ENCODE measurements at regions not wholly inside any gene's neighbourhood (a gene's known extent, or its start where the extent isn't known, plus 50 kb on each side); places are given as distances from the start of the nearest gene placed in this dataset.
A peak's percentile ranks its signal among the peaks of the same experiment; 100 is the strongest.

DNA sequence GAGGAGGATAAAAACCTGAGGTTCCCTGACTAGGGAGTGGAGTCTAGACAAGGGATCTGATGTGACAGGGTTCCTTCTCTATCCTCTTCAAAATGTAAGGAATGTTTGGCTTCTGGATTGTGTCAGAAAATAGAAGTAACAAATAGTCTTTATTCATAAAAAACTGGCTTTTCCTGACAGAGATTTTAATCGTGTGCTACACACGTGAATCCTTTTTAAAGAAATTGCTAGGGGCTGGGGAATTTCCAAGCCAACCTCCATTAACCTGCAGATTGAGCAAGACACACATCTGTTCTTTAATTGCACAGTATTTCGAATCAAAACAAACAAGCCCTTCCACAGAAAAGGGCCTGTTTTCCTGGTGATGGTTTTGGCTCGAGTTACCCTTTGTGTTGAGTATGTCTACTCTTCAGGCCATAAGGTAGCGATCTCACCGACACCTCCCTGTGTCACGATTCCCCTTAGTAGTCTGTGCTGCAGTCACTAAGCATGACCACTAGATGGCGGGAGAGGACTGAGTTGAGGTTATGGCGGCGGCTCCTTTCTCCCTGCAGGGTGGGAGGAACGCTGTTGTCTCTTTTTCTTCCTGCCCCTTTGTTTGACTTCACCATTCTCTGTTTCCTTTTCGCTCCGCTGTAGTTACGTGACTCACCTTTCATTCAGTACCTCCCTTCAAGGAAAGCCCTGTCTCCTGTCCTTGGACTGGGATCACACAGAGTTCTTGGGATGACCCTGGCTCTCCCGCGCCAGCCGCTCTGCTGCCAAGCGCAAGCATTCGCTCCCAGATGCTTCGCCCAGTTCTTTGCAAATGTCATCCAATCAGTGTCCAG lies 137.1 kb upstream of the SLC24A2 start:
- no CpG with 5 or more reads among the region's 20 CpGs for WGBS (ENCODE audit: extremely low coverage, insufficient coverage, low lambda C conversion rate)
- Histone ChIP-seq H3K9ac (ENCODE audit: low read length) (peak overlapping the region; percentile 18), H3K4ac (ENCODE audit: low read depth, low read length) (no peak overlapping the region), H3K27me3 (ENCODE audit: insufficient read depth, low read length, poor library complexity) (no peaks in the 10 kb centered on the region), H2BK15ac (replicated peaks; ENCODE audit: low read depth) (no peak overlapping the region), H3K18ac (ENCODE audit: low read length) (no peak overlapping the region), H4K5ac (ENCODE audit: low read length) (no peak overlapping the region), H3K79me1 (ENCODE audit: low read length) (no peaks in the 10 kb centered on the region), H2AK5ac (ENCODE audit: low read length) (no peak overlapping the region), H4K8ac (ENCODE audit: low read depth, low read length) (no peak overlapping the region), H3K4me2 (ENCODE audit: low read length) (peak overlapping the region; percentile 35), H2BK5ac (ENCODE audit: low read length) (no peak overlapping the region), H3K36me3 (ENCODE audit: control insufficient read depth, insufficient read depth, low read length) (no peaks in the 10 kb centered on the region), H3K56ac (ENCODE audit: low read length) (peak overlapping the region; percentile 68), H3K4me3 (ENCODE audit: low read length) (no peak overlapping the region), H3K27ac (ENCODE audit: low read depth, low read length) (no peak overlapping the region), H3K4me1 (ENCODE audit: control insufficient read depth, low read depth, low read length) (no peaks in the 10 kb centered on the region), H3K23ac (ENCODE audit: low read length) (no peak overlapping the region), H3K79me2 (ENCODE audit: control insufficient read depth, insufficient read depth, low read length) (no peaks in the 10 kb centered on the region), H2BK120ac (ENCODE audit: low read depth, low read length) (no peak overlapping the region)
- peak; percentile 91 for DNase-seq

DNA sequence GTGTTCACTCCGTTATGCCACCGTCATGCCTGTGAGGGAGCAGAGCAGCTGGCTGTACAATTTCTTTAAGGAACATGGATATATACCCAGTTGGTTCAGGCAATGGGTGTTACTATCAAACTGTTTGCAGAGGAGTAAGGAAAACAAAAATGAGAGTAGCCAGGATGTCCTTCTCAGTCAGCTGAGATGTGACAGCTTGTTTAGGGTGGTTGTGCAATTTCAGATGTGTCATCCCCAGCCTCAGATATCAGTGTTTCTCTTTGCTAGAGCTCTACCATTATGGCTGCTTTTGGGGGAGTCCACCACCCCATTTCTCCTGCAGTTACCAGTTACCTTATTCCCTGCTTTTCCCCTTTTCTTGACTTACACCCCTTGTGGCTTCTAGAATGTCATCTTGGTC lies 135.2 kb upstream of the SLC24A2 start:
- H4K8ac ChIP-seq (ENCODE audit: low read depth, low read length), result no peak overlapping the region
- H4K5ac ChIP-seq (ENCODE audit: low read length), result no peak overlapping the region
- no peak overlapping the region for H2AK5ac ChIP-seq (ENCODE audit: low read length)
- no peak overlapping the region for H2BK15ac ChIP-seq (replicated peaks; ENCODE audit: low read depth)
- H3K4me3 ChIP-seq (ENCODE audit: low read length), result no peak overlapping the region
- no peak overlapping the region for H3K23ac ChIP-seq (ENCODE audit: low read length)
- H3K79me1 ChIP-seq (ENCODE audit: low read length), result no peaks in the 10 kb centered on the region
- H3K9ac ChIP-seq (ENCODE audit: low read length), result no peak overlapping the region
- H3K27ac ChIP-seq (ENCODE audit: low read depth, low read length), result no peak overlapping the region
- H3K27me3 ChIP-seq (ENCODE audit: insufficient read depth, low read length, poor library complexity), result no peaks in the 10 kb centered on the region
- no peaks in the 10 kb centered on the region for H3K36me3 ChIP-seq (ENCODE audit: control insufficient read depth, insufficient read depth, low read length)
- H3K4me1 ChIP-seq (ENCODE audit: control insufficient read depth, low read depth, low read length), result no peaks in the 10 kb centered on the region
- no peaks in the 10 kb centered on the region for H3K79me2 ChIP-seq (ENCODE audit: control insufficient read depth, insufficient read depth, low read length)
- DNase-seq, result no peak
- no peak overlapping the region for H2BK5ac ChIP-seq (ENCODE audit: low read length)
- H3K56ac ChIP-seq (ENCODE audit: low read length), result no peak overlapping the region
- no peak overlapping the region for H3K18ac ChIP-seq (ENCODE audit: low read length)
- no peak overlapping the region for H2BK120ac ChIP-seq (ENCODE audit: low read depth, low read length)
- no peak overlapping the region for H3K4ac ChIP-seq (ENCODE audit: low read depth, low read length)
- H3K4me2 ChIP-seq (ENCODE audit: low read length), result no peak overlapping the region
- WGBS (ENCODE audit: extremely low coverage, insufficient coverage, low lambda C conversion rate), result no CpG with 5 or more reads among the region's 2 CpGs

DNA sequence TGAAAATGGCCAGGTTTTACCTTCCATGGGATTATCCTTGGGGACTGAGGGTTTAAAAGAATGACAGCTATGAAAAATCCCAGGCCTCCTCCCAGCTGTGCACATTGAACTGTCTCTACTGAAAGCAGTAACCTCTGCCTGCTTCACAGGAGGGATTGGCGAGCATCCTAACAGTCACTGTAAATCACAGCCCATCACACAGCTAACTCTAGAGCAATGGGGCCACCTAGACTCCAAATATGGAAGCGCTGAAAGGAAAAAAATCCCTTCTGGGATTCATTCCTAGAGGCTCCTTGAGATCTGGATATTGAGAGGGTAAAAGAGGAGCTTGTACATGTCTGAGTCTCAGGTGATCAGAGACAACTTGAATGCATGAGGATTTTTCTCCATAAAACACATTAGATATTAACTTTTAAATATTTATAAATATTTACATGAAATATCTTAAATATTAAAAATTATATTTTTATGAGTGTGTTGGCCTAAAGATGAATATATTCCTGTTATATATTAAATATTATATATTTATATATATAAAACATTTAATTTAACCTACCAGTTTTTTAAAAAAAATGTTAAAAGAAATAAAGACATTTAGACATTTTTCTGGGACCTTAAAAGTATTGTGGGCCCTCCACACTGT lies 133.8 kb upstream of the SLC24A2 start:
- H2BK15ac ChIP-seq (replicated peaks; ENCODE audit: low read depth), result no peak overlapping the region
- no peak overlapping the region for H3K18ac ChIP-seq (ENCODE audit: low read length)
- H2BK5ac ChIP-seq (ENCODE audit: low read length), result no peak overlapping the region
- H3K56ac ChIP-seq (ENCODE audit: low read length), result no peak overlapping the region
- no peaks in the 10 kb centered on the region for H3K27me3 ChIP-seq (ENCODE audit: insufficient read depth, low read length, poor library complexity)
- H3K27ac ChIP-seq (ENCODE audit: low read depth, low read length), result no peak overlapping the region
- H4K5ac ChIP-seq (ENCODE audit: low read length), result no peak overlapping the region
- H3K36me3 ChIP-seq (ENCODE audit: control insufficient read depth, insufficient read depth, low read length), result no peaks in the 10 kb centered on the region
- H3K23ac ChIP-seq (ENCODE audit: low read length), result no peak overlapping the region
- H3K4me2 ChIP-seq (ENCODE audit: low read length), result no peak overlapping the region
- H3K4ac ChIP-seq (ENCODE audit: low read depth, low read length), result no peak overlapping the region
- no peak overlapping the region for H2AK5ac ChIP-seq (ENCODE audit: low read length)
- H2BK120ac ChIP-seq (ENCODE audit: low read depth, low read length), result no peak overlapping the region
- peak; percentile 81 for DNase-seq
- no peak overlapping the region for H3K4me3 ChIP-seq (ENCODE audit: low read length)
- no peaks in the 10 kb centered on the region for H3K4me1 ChIP-seq (ENCODE audit: control insufficient read depth, low read depth, low read length)
- no peak overlapping the region for H4K8ac ChIP-seq (ENCODE audit: low read depth, low read length)
- H3K79me2 ChIP-seq (ENCODE audit: control insufficient read depth, insufficient read depth, low read length), result no peaks in the 10 kb centered on the region
- H3K79me1 ChIP-seq (ENCODE audit: low read length), result no peaks in the 10 kb centered on the region
- WGBS (ENCODE audit: extremely low coverage, insufficient coverage, low lambda C conversion rate), result no CpG with 5 or more reads among the region's 2 CpGs
- H3K9ac ChIP-seq (ENCODE audit: low read length), result no peak overlapping the region

DNA sequence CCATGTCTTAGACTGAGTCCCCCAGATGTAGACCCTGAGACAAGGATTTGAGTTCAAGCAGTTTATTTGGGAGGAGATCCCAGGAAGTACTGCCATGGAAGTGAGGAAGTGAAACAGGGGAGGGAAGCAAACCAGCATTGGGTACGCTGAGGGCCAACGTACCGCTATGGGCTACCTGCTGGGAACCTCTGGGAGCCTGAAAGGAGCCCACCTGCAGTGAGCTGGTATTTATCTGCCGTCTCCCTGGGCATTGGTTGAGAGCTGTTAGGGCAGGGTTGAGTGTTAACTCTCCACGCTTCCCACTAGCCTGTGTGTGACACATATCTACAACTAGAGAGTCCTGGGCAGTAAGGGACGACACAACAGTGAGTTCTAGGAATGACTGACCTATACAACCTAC lies 131.6 kb upstream of the SLC24A2 start:
- H3K23ac ChIP-seq (ENCODE audit: low read length), result no peak overlapping the region
- H2BK120ac ChIP-seq (ENCODE audit: low read depth, low read length), result no peak overlapping the region
- H3K4me3 ChIP-seq (ENCODE audit: low read length), result no peak overlapping the region
- no peak overlapping the region for H2BK5ac ChIP-seq (ENCODE audit: low read length)
- H2BK15ac ChIP-seq (replicated peaks; ENCODE audit: low read depth), result no peak overlapping the region
- no peak overlapping the region for H2AK5ac ChIP-seq (ENCODE audit: low read length)
- no peak overlapping the region for H3K18ac ChIP-seq (ENCODE audit: low read length)
- H3K27ac ChIP-seq (ENCODE audit: low read depth, low read length), result no peak overlapping the region
- no peaks in the 10 kb centered on the region for H3K36me3 ChIP-seq (ENCODE audit: control insufficient read depth, insufficient read depth, low read length)
- no peak overlapping the region for H4K5ac ChIP-seq (ENCODE audit: low read length)
- no peak overlapping the region for H3K4ac ChIP-seq (ENCODE audit: low read depth, low read length)
- H3K27me3 ChIP-seq (ENCODE audit: insufficient read depth, low read length, poor library complexity), result no peaks in the 10 kb centered on the region
- WGBS (ENCODE audit: extremely low coverage, insufficient coverage, low lambda C conversion rate), result no CpG with 5 or more reads among the region's 6 CpGs
- no peak overlapping the region for H3K9ac ChIP-seq (ENCODE audit: low read length)
- H3K4me2 ChIP-seq (ENCODE audit: low read length), result no peak overlapping the region
- no peak overlapping the region for H3K56ac ChIP-seq (ENCODE audit: low read length)
- H3K79me2 ChIP-seq (ENCODE audit: control insufficient read depth, insufficient read depth, low read length), result no peaks in the 10 kb centered on the region
- DNase-seq, result no peak
- no peak overlapping the region for H4K8ac ChIP-seq (ENCODE audit: low read depth, low read length)
- no peaks in the 10 kb centered on the region for H3K4me1 ChIP-seq (ENCODE audit: control insufficient read depth, low read depth, low read length)
- H3K79me1 ChIP-seq (ENCODE audit: low read length), result no peaks in the 10 kb centered on the region

DNA sequence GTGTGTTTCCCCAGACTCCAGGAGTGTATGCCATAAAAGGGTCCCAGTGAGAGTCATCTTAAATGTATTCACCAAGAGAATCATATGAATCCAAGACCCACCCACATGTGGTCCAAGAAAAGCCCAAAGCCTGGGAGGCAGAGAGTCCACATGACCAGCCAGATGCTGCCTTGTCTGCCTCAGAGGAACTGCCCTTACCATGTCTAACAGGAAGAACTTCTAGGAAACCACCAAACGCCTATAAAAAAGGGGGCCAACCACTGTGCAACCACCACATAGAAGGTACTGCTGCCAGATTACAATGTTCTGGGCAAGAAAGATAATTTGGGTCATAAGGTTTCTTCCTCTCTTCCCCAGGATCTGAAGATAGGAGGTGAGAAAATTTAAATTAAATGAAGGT lies 129.8 kb upstream of the SLC24A2 start:
- WGBS (ENCODE audit: extremely low coverage, insufficient coverage, low lambda C conversion rate), result no CpG with 5 or more reads among the region's 1 CpG
- H3K9ac ChIP-seq (ENCODE audit: low read length), result no peak overlapping the region
- no peak overlapping the region for H2AK5ac ChIP-seq (ENCODE audit: low read length)
- no peak overlapping the region for H4K8ac ChIP-seq (ENCODE audit: low read depth, low read length)
- H2BK5ac ChIP-seq (ENCODE audit: low read length), result no peak overlapping the region
- H3K23ac ChIP-seq (ENCODE audit: low read length), result no peak overlapping the region
- no peaks in the 10 kb centered on the region for H3K4me1 ChIP-seq (ENCODE audit: control insufficient read depth, low read depth, low read length)
- H2BK120ac ChIP-seq (ENCODE audit: low read depth, low read length), result no peak overlapping the region
- no peaks in the 10 kb centered on the region for H3K27me3 ChIP-seq (ENCODE audit: insufficient read depth, low read length, poor library complexity)
- H3K4me3 ChIP-seq (ENCODE audit: low read length), result no peak overlapping the region
- H3K4me2 ChIP-seq (ENCODE audit: low read length), result no peak overlapping the region
- H3K56ac ChIP-seq (ENCODE audit: low read length), result no peak overlapping the region
- no peak overlapping the region for H3K4ac ChIP-seq (ENCODE audit: low read depth, low read length)
- H2BK15ac ChIP-seq (replicated peaks; ENCODE audit: low read depth), result no peak overlapping the region
- H3K36me3 ChIP-seq (ENCODE audit: control insufficient read depth, insufficient read depth, low read length), result no peaks in the 10 kb centered on the region
- no peaks in the 10 kb centered on the region for H3K79me2 ChIP-seq (ENCODE audit: control insufficient read depth, insufficient read depth, low read length)
- no peak for DNase-seq
- no peaks in the 10 kb centered on the region for H3K79me1 ChIP-seq (ENCODE audit: low read length)
- no peak overlapping the region for H4K5ac ChIP-seq (ENCODE audit: low read length)
- H3K27ac ChIP-seq (ENCODE audit: low read depth, low read length), result no peak overlapping the region
- no peak overlapping the region for H3K18ac ChIP-seq (ENCODE audit: low read length)

Data from mesendoderm (in vitro differentiated cells).